Activated CD8-positive, alpha-beta memory T cell treated with anti-CD3 and anti-CD28 coated beads, Interleukin-2, amount 50 U/mL, for 48 hours (primary cell): ENCODE measurements at regions not wholly inside any gene's neighbourhood (a gene's known extent, or its start where the extent isn't known, plus 50 kb on each side); places are given as distances from the start of the nearest gene placed in this dataset.

Experiments
- DNase-seq: peaks from one replicate; pipeline ENCODE4 v3.0.0-alpha.2; 2020

DNA sequence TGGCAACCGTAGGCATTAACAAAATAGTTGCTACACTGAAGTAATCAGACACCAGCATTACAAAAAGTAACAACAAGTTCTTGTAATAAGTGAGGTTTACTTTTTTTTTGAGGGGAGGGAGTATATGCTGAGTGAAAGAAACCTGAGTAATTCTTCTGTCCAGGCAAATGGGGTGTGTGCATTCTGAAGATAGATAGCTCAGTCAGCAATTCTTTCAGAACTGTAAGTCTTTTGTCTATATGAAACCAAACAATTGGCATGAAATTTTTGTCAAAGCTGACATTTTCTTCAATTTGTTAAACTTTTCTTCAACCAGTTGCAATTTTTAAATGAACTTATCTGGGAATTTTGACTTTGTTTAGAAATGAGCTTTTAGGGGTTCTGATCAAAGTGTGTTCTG is 208.1 kb upstream of the THSD7B start:
- DNase-seq = no peak

- DNase-seq = no peak
These were observed 215.2 kb upstream of the THSD7B start for GRCh38 chr2:136550181-136550580.

- DNase-seq = no peak
These were observed 226.0 kb upstream of the THSD7B start for GRCh38 chr2:136539355-136539754.

- DNase-seq = no peak
These were observed 226.9 kb upstream of the THSD7B start for GRCh38 chr2:136538489-136538888.

DNA sequence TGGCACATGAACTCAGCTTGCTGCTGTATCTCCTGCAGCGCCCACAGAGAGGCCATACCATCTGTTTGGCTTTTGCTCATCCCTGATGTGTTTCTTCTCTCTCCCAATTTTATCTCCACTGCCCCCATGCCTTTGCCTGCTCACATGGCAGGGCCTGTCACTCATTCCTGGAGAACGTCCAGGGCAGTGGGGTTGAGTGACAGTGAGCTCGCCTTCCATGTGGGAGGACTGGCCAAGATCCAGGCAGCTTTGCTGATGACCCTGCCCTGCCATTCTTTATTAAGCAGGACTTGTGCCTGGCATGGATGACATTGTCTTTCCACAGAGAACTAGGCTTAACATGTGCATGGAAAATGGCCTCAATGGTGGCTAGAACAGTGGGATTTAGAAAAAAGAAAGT is 230.5 kb upstream of the THSD7B start:
- DNase-seq = no peak

- no peak for DNase-seq
These were observed 233.2 kb upstream of the THSD7B start for GRCh38 chr2:136532171-136532570.

GRCh38 chr2:136531731-136532130 is 233.6 kb upstream of the THSD7B start:
- no peak for DNase-seq

DNA sequence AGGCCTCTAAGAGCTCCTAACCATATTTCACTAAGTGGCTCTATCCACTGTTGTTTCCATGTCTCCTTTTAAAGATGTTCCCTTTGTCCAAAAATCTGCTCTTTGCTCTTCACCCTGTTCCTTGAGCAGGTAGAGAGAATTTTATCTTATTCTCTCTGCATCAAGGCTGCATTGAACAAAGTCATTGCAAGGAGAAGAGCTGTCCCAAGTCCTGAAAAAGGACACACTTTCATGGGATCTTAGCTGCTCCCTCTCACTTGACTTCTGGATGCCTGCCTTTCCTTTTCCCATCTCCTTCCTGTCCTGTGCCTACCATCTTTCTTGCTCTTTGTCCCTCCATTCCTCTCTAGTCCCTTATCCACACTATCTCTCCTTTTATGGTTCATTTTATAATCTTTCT is 235.2 kb upstream of the THSD7B start:
- no peak for DNase-seq

DNA sequence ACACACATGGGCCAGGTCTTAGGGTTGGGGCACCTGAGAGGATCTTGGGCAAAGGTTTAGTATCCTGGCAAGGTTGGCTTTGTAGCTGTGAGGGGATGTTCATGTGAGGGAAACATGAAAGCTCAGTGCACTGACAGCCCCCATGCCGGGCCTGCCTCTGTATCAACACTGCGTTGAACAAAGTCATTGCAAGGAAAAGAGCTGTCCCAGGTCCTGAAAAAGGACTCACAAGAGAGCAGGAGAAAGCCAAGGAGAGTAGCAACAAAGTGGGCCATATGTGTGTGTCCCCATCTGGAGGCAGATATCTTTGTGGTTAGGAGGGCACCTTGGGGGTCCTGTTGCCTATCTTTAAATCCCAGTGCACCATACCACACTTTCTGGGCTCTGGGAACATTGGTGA is 237.8 kb upstream of the THSD7B start:
- no peak for DNase-seq

- no peak for DNase-seq
These were observed 242.6 kb upstream of the THSD7B start for GRCh38 chr2:136522724-136523123.

GRCh38 chr2:136517716-136518115 is 247.6 kb upstream of the THSD7B start:
- no peak for DNase-seq

GRCh38 chr2:136510244-136510643 is 255.1 kb upstream of the THSD7B start:
- DNase-seq = no peak

- no peak for DNase-seq
These were observed 259.9 kb upstream of the THSD7B start for GRCh38 chr2:136505462-136505861.

- no peak for DNase-seq
These were observed 262.7 kb upstream of the THSD7B start for GRCh38 chr2:136502660-136503059.

DNA sequence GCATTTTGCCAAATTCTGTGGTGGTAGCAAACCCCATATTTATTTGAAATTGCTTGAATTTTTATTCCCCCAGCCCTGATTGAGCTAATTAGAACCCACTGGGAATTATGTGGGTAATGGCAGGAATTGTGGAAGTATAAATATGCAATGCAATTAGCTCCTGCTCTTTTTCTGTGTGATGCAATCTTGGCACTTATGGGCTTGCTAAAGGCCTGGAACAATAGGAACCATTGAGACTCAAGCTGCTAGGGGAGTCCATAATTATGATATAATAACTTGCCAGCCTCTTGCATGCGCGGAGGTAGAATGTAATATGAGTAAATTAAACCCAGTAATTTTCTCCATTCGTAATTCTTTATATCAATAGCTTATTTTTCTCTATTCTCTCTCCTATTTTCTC is 267.6 kb upstream of the THSD7B start:
- no peak for DNase-seq

DNA sequence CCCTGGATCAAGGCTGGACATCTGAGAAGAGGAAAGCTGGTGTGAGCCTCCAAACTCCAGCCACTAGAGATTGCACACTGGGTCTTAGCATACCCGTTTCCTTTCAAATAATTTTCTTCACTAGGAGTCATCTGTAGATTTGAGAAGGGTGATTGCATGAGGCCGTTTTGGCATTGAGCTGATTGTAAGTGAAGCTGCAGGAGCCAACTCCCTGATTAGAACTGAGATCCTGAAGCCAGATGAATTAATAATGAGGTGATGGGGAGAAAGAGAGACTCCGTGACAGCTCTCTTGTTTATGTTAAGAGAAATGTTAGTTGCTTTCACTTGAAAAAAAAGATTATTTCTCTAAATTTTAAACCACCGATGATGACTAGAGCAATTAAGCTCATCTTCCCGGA is 268.4 kb upstream of the THSD7B start:
- DNase-seq = no peak

GRCh38 chr2:136495636-136496035 is 269.7 kb upstream of the THSD7B start:
- no peak for DNase-seq

- no peak for DNase-seq
These were observed 272.4 kb upstream of the THSD7B start for GRCh38 chr2:136492901-136493300.

- no peak for DNase-seq
These were observed 275.2 kb upstream of the THSD7B start for GRCh38 chr2:136490100-136490499.

GRCh38 chr2:136487421-136487820 is 277.9 kb upstream of the THSD7B start:
- no peak for DNase-seq

- DNase-seq = no peak
These were observed 279.2 kb upstream of the THSD7B start for GRCh38 chr2:136486115-136486514.

GRCh38 chr2:136482966-136483365 is 282.4 kb upstream of the THSD7B start:
- DNase-seq = no peak

GRCh38 chr2:136482006-136482405 is 283.3 kb upstream of the THSD7B start:
- DNase-seq = no peak

DNA sequence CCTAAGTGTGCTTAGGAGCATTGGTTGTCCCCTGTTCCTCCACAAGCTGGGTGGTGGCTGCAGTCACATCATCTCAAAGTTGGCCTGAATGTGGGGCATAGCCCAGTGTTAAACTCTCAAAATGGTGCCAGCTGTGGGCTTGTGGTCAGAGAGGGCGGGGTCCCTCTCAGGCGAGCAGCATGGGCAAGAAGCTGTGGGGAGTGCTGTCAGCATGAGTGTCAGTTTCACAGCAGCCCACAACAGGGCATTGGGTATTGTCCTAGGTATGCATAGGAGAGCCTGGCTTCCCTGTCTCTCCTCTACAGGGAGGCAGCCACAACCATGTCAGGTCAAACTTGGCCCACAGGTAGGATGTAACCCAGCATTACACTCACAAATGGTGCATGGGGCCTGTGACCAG is 285.6 kb upstream of the THSD7B start:
- DNase-seq = no peak

GRCh38 chr2:136468799-136469369 is 296.5 kb upstream of the THSD7B start:
- no peak for DNase-seq

GRCh38 chr2:136452528-136452927 is 312.8 kb upstream of the THSD7B start:
- no peak for DNase-seq
